ENCODE measurements at regions not wholly inside any gene's neighbourhood (a gene's known extent, or its start where the extent isn't known, plus 50 kb on each side); places are given as distances from the start of the nearest gene placed in this dataset.
"Not testable (repeated sequence)": the region's sequence is repeated elsewhere in the genome, so short reads cannot be mapped to it uniquely, and the experiment has no call there.

DNA sequence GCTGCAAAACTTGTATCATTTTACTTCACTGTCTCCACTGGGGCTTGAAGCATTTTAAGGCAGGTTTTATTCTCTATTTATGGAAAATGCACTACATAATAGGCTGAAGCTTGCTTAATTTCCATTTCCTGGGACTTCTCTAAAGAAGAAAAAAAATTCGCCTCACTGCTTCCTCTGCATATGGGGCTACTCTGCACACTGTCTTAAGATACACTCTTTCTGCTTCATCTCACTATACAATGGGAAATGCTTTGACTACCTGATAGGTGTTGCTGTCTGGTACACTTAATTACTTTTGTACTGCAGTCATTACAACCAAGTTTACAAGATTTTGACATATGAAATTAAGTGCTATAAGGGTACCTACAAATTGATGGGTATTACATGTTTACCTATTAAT, 466.0 kb downstream of the KCNJ18 start:
- H3K27ac ChIP-seq = no peak overlapping the region
- no peak for TF ChIP-seq CTCF (conservative IDR thresholded peaks at IDR 0.05)

DNA sequence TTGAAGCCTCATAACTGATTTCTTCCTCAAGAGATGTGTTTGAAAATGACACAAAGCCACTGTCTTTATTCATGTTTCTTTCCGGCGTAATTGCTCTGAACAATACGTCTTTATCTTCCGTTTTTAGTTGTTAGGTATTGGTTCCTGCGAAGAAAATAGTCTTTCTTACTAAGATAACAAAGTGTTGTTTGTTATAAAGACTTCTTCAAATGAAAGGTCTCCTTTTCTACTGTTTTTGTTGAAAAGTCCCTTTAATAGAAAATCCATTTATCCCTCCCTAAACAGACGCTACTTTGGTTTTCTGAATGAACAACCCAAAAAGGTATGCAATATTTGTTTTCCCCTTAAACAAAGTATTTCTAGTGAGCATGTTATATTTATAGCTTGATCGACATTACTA, 469.1 kb downstream of the KCNJ18 start:
- H3K27ac ChIP-seq = no peak overlapping the region
- no peak for TF ChIP-seq CTCF (conservative IDR thresholded peaks at IDR 0.05)

GRCh38 chr17:22171631-22172030, 479.3 kb downstream of the KCNJ18 start:
- H3K27ac ChIP-seq = no peak overlapping the region
- no peak for TF ChIP-seq CTCF (conservative IDR thresholded peaks at IDR 0.05)

DNA sequence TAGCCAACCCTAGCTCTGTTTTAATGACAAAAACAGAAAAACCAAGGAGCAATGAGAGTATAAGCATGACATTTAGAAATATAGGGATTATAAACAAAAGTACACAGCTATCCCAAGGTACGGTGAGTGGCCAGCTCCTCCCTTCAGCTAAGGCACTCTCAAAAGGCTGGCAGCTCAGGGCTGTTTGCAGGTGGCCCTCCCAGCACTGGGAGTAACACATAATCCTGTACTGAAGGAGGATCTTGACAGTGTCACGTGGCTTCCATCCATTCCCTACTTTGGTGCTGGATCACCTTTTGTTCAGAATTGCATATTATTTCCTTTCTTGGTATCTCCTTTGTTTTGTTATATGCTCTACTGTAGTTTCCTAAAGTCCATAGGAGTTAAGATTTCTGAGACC, 500.8 kb downstream of the KCNJ18 start:
- no peak overlapping the region for H3K27ac ChIP-seq
- TF ChIP-seq CTCF (conservative IDR thresholded peaks at IDR 0.05) = no peak

- H3K27ac ChIP-seq = not testable (repeated sequence)
Observed at GRCh38 chr17:22200187-22200586, 507.9 kb downstream of the KCNJ18 start.

DNA sequence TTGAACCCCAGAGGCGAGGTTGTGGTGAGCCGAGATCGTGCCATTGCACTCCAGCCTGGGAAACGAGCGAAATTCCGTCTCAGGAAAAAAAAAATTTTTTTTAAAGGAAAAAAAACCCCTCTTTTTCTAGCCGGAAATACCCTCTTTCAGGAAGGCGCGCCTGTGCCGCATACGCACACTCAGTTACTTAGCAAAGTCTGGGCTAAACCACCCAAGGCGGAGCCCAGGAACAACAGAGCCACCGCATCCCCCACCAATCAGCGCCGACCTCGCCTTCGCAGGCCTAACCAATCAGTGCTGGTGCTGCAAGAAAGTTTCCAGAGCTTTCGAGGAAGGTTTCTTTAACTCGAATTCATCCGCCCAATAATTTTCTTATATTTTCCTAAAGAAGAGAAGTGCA, 510.4 kb downstream of the KCNJ18 start:
- no peak overlapping the region for H3K27ac ChIP-seq
- TF ChIP-seq CTCF (conservative IDR thresholded peaks at IDR 0.05) = no peak

- H3K27ac ChIP-seq = no peak overlapping the region
- no peak for TF ChIP-seq CTCF (conservative IDR thresholded peaks at IDR 0.05)
Observed at GRCh38 chr17:22203208-22203715, 510.9 kb downstream of the KCNJ18 start.

DNA sequence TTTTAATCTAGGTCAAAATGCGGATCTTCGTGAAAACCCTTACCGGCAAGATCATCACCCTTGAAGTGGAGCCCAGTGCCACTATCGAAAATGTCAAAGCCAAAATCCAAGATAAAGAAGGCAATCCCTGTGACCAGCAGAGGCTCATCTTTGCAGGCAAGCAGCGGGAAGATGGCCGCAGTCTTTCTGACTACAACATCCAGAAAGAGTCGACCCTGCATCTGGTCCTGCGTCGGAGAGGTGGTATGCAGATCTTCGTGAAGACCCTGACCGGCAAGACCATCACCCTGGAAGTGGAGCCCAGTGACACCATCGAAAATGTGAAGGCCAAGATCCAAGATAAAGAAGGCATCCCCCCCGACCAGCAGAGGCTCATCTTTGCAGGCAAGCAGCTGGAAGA, 511.8 kb downstream of the KCNJ18 start:
- not testable (repeated sequence) for H3K27ac ChIP-seq

GRCh38 chr17:22210212-22210611, 517.9 kb downstream of the KCNJ18 start:
- H3K27ac ChIP-seq = not testable (repeated sequence)

DNA sequence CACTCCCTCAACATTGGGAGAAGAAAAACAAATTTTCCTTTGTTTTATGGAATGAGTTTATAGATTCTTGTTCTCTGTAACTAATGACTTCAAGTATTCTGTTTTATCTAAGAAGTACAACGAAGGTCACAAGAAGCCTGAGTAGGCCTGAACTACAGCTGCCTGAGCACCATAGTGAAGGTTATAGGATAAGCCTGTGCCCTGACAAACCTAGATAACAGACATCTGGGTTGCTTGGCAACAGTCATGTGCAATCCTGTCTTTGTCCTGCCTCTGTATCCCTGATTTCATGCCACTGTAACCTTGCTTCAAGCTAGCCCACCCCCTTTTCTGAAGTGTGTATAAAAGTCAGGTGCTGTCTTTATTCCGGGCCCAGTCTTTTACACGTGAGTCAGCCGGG, 520.8 kb downstream of the KCNJ18 start:
- H3K27ac ChIP-seq = not testable (repeated sequence)
